IMR-90 (cell line): ENCODE measurements at regions not wholly inside any gene's neighbourhood (a gene's known extent, or its start where the extent isn't known, plus 50 kb on each side); places are given as distances from the start of the nearest gene placed in this dataset.

Experiments
- ATAC-seq: fragments of 200-7000 bp; cut with Tn5 transposase; 2 replicates; pipeline ENCODE4 v1.9.1; 2020; ENCODE audit warnings: low read depth, mild to moderate bottlenecking, moderate library complexity
- BruUV-seq: library from RNA; stranded (reverse); fragments of 400-500 nt; replicated peaks from 2 replicates; lab custom pipeline; 2021; lab: Mats Ljungman, UMichigan
- CTCF ChIA-PET: fragments of 300-600 bp; formaldehyde crosslinking; extraction: SDS; loops from one replicate; lab custom pipeline; 2021; ENCODE audit warnings: antibody characterized with exemption; lab: Yijun Ruan, JAX
- POLR2A ChIA-PET: fragments of 300-600 bp; sonication (Branson Sonifier 250); formaldehyde crosslinking; loops from one replicate; lab custom pipeline; 2022; ENCODE audit warnings: antibody characterized with exemption; ENCODE audit not compliant: unreplicated experiment; lab: Charles Lee
- DNase-seq: peaks from one replicate; pipeline ENCODE4 v3.0.0; 2013
- H2AFZ ChIP-seq: replicated peaks from 2 replicates; pipeline ENCODE3; 2013; ENCODE audit warnings: low read length, mild to moderate bottlenecking; ENCODE audit not compliant: poor library complexity
- H2AK5ac ChIP-seq: 2 replicates; pipeline ENCODE4 v1.6.1; 2013; ENCODE audit warnings: low read depth, low read length, inconsistent platforms
- H2AK9ac ChIP-seq: replicated peaks from 2 replicates; pipeline ENCODE3; 2013; ENCODE audit warnings: mild to moderate bottlenecking, low read depth, low read length, moderate library complexity; ENCODE audit not compliant: poor library complexity
- H2BK120ac ChIP-seq: 2 replicates; pipeline ENCODE4 v1.6.1; 2013; ENCODE audit warnings: low read depth, low read length, inconsistent platforms
- H2BK15ac ChIP-seq: 3 replicates; pipeline ENCODE4 v1.6.1; 2013; ENCODE audit warnings: low read depth, low read length, inconsistent platforms
- H2BK20ac ChIP-seq: 2 replicates; pipeline ENCODE4 v1.6.1; 2013; ENCODE audit warnings: low read depth, mild to moderate bottlenecking, inconsistent platforms, low read length, moderate library complexity
- H2BK5ac ChIP-seq: 2 replicates; pipeline ENCODE4 v1.6.1; 2013; ENCODE audit warnings: mild to moderate bottlenecking, low read depth, low read length, inconsistent platforms; ENCODE audit not compliant: poor library complexity, severe bottlenecking
- H3K14ac ChIP-seq: replicated peaks from 2 replicates; pipeline ENCODE4 v1.6.1; 2013; ENCODE audit warnings: low read depth, low read length, inconsistent platforms
- H3K18ac ChIP-seq: 2 replicates; pipeline ENCODE4 v1.6.1; 2013; ENCODE audit warnings: low read depth, low read length, control low read depth
- H3K23ac ChIP-seq: 2 replicates; pipeline ENCODE4 v1.6.1; 2013; ENCODE audit warnings: low read depth, low read length, inconsistent platforms
- H3K27ac ChIP-seq: 2 replicates; pipeline ENCODE4 v1.5.1; 2013; ENCODE audit warnings: mild to moderate bottlenecking, control low read depth, low read length; ENCODE audit not compliant: insufficient read depth
- H3K27me3 ChIP-seq: 2 replicates; pipeline ENCODE4 v1.6.1; 2013; ENCODE audit warnings: low read length; ENCODE audit not compliant: control insufficient read depth, insufficient read depth
- H3K36me3 ChIP-seq: 2 replicates; pipeline ENCODE4 v1.6.1; 2013; ENCODE audit warnings: low read length, mixed read lengths; ENCODE audit not compliant: control insufficient read depth, insufficient read depth
- H3K4ac ChIP-seq: 2 replicates; pipeline ENCODE4 v1.6.1; 2013; ENCODE audit warnings: low read depth, low read length, inconsistent platforms
- H3K4me1 ChIP-seq: 2 replicates; pipeline ENCODE4 v1.6.1; 2013; ENCODE audit warnings: low read length, mixed read lengths; ENCODE audit not compliant: control insufficient read depth, insufficient read depth
- H3K4me2 ChIP-seq: 2 replicates; pipeline ENCODE4 v1.6.1; 2013; ENCODE audit warnings: low read depth, mild to moderate bottlenecking, control low read depth, low read length, moderate library complexity
- H3K4me3 ChIP-seq: 2 replicates; pipeline ENCODE4 v1.5.1; 2013; ENCODE audit warnings: low read depth, mild to moderate bottlenecking, control low read depth, low read length, moderate library complexity; ENCODE audit not compliant: insufficient read depth
- H3K56ac ChIP-seq: 2 replicates; pipeline ENCODE4 v1.6.1; 2013; ENCODE audit warnings: low read length, inconsistent platforms; ENCODE audit not compliant: insufficient read depth; ENCODE audit errors: extremely low read depth
- H3K79me1 ChIP-seq, 2 experiments: 2 replicates each; pipeline ENCODE4 v1.6.1; 2013; ENCODE audit warnings: low read length in 2 of 2, inconsistent platforms in 1 of 2, low read depth in 1 of 2
- H3K9ac ChIP-seq: 2 replicates; pipeline ENCODE4 v1.6.1; 2013; ENCODE audit warnings: low read depth, low read length, control low read depth
- H3K9me1 ChIP-seq: 2 replicates; pipeline ENCODE4 v1.6.1; 2013; ENCODE audit warnings: low read length, inconsistent platforms; ENCODE audit not compliant: insufficient read depth
- H3K9me3 ChIP-seq: 2 replicates; pipeline ENCODE4 v1.6.1; 2013; ENCODE audit warnings: low read length; ENCODE audit not compliant: control insufficient read depth, insufficient read depth
- H4K20me1 ChIP-seq: 2 replicates; pipeline ENCODE4 v1.6.1; 2013; ENCODE audit warnings: low read length, inconsistent platforms; ENCODE audit not compliant: insufficient read depth
- H4K5ac ChIP-seq: 2 replicates; pipeline ENCODE4 v1.6.1; 2013; ENCODE audit warnings: mild to moderate bottlenecking, low read depth, low read length, control low read depth
- H4K8ac ChIP-seq, 2 experiments: 2 replicates each; pipeline ENCODE4 v1.6.1; 2013; ENCODE audit warnings: low read depth in 2 of 2, low read length in 2 of 2, control low read depth in 1 of 2, inconsistent platforms in 1 of 2
- H4K91ac ChIP-seq: 2 replicates; pipeline ENCODE4 v1.6.1; 2013; ENCODE audit warnings: low read depth, low read length, inconsistent platforms; ENCODE audit not compliant: insufficient read depth
- BHLHE40 ChIP-seq: fragments of 150-350 bp; IDR thresholded peaks from 2 replicates; pipeline ENCODE4 v1.6.1; 2016; ENCODE audit warnings: mild to moderate bottlenecking, low read depth, low read length
- CEBPB ChIP-seq: IDR thresholded peaks from 2 replicates; pipeline ENCODE4 v1.6.1; 2012; ENCODE audit warnings: low read depth, low read length, improper control_type of control experiment
- CHD1 ChIP-seq: IDR thresholded peaks from 2 replicates; pipeline ENCODE4 v1.6.1; 2012; ENCODE audit warnings: low read depth, low read length, improper control_type of control experiment
- FOS ChIP-seq: fragments of 150-350 bp; IDR thresholded peaks from 2 replicates; pipeline ENCODE4 v1.6.1; 2016; ENCODE audit warnings: low read depth, low read length
- MAFK ChIP-seq: IDR thresholded peaks from 2 replicates; pipeline ENCODE4 v1.6.1; 2012; ENCODE audit warnings: low read depth, low read length, improper control_type of control experiment
- MAZ ChIP-seq: IDR thresholded peaks from 2 replicates; pipeline ENCODE4 v1.6.1; 2012; ENCODE audit warnings: low read depth, mild to moderate bottlenecking, low read length, improper control_type of control experiment, moderate library complexity, borderline replicate concordance
- MXI1 ChIP-seq: IDR thresholded peaks from 2 replicates; pipeline ENCODE4 v1.6.1; 2012; ENCODE audit warnings: low read depth, mild to moderate bottlenecking, low read length, moderate library complexity, borderline replicate concordance
- NFE2L2 ChIP-seq: fragments of 150-350 bp; IDR thresholded peaks from 2 replicates; pipeline ENCODE4 v1.6.1; 2016; ENCODE audit warnings: low read depth, mild to moderate bottlenecking, low read length
- RAD21 ChIP-seq: IDR thresholded peaks from 2 replicates; pipeline ENCODE4 v1.6.1; 2012; ENCODE audit warnings: low read length, improper control_type of control experiment
- RCOR1 ChIP-seq: IDR thresholded peaks from 2 replicates; pipeline ENCODE4 v1.6.1; 2012; ENCODE audit warnings: mild to moderate bottlenecking, low read length, improper control_type of control experiment; ENCODE audit not compliant: insufficient replicate concordance
- RFX5 ChIP-seq: IDR thresholded peaks from 2 replicates; pipeline ENCODE4 v1.8.0; 2012; ENCODE audit warnings: low read depth, mild to moderate bottlenecking, low read length, moderate library complexity
- SMC3 ChIP-seq: fragments of 150-350 bp; IDR thresholded peaks from 2 replicates; pipeline ENCODE4 v1.6.1; 2016; ENCODE audit warnings: low read depth, mild to moderate bottlenecking, antibody characterized with exemption, low read length, moderate library complexity
- WGBS, 2 experiments: methylation state at CpG; one replicate each; pipeline versions ENCODE4 v1.1.5 to v1.1.7; 2013; ENCODE audit warnings: missing lambda C conversion rate in 2 of 2; ENCODE audit not compliant: insufficient read length in 1 of 2; ENCODE audit errors: extremely low coverage in 2 of 2; 5-methylcytosine and 5-hydroxymethylcytosine counted together
- dilution Hi-C: fragments of 300-500 bp; cut with HindIII; formaldehyde crosslinking; loops from one replicate; pipeline ENCODE4 v1.14.3; 2018; ENCODE audit warnings: low sequenced_read_pairs; ENCODE audit not compliant: unreplicated experiment
- in situ Hi-C: fragments of 300-500 bp; cut with MboI; formaldehyde crosslinking; loops from 3 replicates; pipeline ENCODE4 v1.14.3; 2019; ENCODE audit warnings: low sequenced_read_pairs, inconsistent platforms, mixed read lengths
- intact Hi-C: fragments of 100-400 bp; cut with micrococcal nuclease; formaldehyde crosslinking; loops from 2 replicates; pipeline ENCODE4 v1.10.0; 2022
- TF ChIP-seq, protein P1 (sequence below): fragments of 150-350 bp; IDR thresholded peaks from 2 replicates; pipeline ENCODE4 v1.6.1; 2017; ENCODE audit warnings: mild to moderate bottlenecking, antibody characterized with exemption, low read length, low read depth
- TF ChIP-seq, protein P2 (sequence below): conservative IDR thresholded peaks from 2 replicates; pipeline ENCODE4 v1.5.1; 2012; ENCODE audit warnings: mild to moderate bottlenecking, low read depth, low read length, improper control_type of control experiment
- TF ChIP-seq, protein P3 (sequence below): fragments of 150-350 bp; IDR thresholded peaks from 2 replicates; pipeline ENCODE4 v1.6.1; 2016; ENCODE audit warnings: low read depth, mild to moderate bottlenecking, low read length, moderate library complexity, borderline replicate concordance

DNA sequence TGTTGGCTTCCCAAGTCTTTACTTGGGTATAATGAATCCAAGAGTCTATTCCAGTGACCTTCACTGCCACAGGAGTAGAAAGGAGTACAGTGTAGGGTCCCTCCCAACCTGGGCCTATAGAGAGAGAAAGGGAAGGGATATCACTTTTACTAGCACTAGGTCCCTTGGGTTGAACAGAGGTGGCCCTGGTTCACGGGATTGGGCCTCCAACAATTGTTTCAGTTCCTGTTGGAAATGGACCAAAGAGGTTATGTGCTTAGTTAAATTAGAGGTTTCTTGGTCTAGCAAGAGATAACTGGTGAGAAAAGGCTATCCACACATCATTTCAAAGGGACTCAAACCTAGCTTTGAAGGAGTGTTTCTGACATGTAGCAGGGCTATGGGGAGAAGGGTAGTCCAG is 57.1 kb upstream of the MED14 start:
- no TSS peak for BruUV-seq
- no peak overlapping the region for H3K4me2 ChIP-seq
- H3K79me1 ChIP-seq = no peaks in the 10 kb centered on the region
- no peaks in the 10 kb centered on the region for H3K9me3 ChIP-seq
- no peak overlapping the region for H2BK15ac ChIP-seq
- no peak overlapping the region for H3K9ac ChIP-seq
- ChIA-PET POLR2A (no interaction called here), CTCF (no interaction called here)
- in situ Hi-C loops (loop anchor here (10.0 kb wide), 1 partner anchor 138 kb away; no protein-coding TSS in a partner anchor), intact Hi-C loops (no loop called here), dilution Hi-C loops (no loop called here)
- no peak overlapping the region for H3K56ac ChIP-seq
- no peak overlapping the region for H4K5ac ChIP-seq
- no peak overlapping the region for H4K91ac ChIP-seq
- peaks cover 5% of the 10 kb centered on the region for H3K4me1 ChIP-seq
- no peaks in the 10 kb centered on the region for H3K36me3 ChIP-seq
- no peak overlapping the region for H2BK20ac ChIP-seq
- no peak for ATAC-seq
- no peak overlapping the region for H2AK9ac ChIP-seq
- H2AK5ac ChIP-seq = no peak overlapping the region
- H3K27ac ChIP-seq = no peak overlapping the region
- no peak overlapping the region for H3K4ac ChIP-seq
- no peak overlapping the region for H3K23ac ChIP-seq
- TF ChIP-seq, protein P1, sequence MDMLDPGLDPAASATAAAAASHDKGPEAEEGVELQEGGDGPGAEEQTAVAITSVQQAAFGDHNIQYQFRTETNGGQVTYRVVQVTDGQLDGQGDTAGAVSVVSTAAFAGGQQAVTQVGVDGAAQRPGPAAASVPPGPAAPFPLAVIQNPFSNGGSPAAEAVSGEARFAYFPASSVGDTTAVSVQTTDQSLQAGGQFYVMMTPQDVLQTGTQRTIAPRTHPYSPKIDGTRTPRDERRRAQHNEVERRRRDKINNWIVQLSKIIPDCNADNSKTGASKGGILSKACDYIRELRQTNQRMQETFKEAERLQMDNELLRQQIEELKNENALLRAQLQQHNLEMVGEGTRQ = no peak
- TF ChIP-seq CHD1 (no peak), BHLHE40 (no peak), NFE2L2 (no peak), MXI1 (no peak), SMC3 (no peak), MAFK (no peak), RFX5 (no peak), RCOR1 (no peak), CEBPB (no peak), MAZ (no peak), FOS (no peak), RAD21 (no peak)
- TF ChIP-seq, protein P2, sequence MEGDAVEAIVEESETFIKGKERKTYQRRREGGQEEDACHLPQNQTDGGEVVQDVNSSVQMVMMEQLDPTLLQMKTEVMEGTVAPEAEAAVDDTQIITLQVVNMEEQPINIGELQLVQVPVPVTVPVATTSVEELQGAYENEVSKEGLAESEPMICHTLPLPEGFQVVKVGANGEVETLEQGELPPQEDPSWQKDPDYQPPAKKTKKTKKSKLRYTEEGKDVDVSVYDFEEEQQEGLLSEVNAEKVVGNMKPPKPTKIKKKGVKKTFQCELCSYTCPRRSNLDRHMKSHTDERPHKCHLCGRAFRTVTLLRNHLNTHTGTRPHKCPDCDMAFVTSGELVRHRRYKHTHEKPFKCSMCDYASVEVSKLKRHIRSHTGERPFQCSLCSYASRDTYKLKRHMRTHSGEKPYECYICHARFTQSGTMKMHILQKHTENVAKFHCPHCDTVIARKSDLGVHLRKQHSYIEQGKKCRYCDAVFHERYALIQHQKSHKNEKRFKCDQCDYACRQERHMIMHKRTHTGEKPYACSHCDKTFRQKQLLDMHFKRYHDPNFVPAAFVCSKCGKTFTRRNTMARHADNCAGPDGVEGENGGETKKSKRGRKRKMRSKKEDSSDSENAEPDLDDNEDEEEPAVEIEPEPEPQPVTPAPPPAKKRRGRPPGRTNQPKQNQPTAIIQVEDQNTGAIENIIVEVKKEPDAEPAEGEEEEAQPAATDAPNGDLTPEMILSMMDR = no peak
- TF ChIP-seq, protein P3, sequence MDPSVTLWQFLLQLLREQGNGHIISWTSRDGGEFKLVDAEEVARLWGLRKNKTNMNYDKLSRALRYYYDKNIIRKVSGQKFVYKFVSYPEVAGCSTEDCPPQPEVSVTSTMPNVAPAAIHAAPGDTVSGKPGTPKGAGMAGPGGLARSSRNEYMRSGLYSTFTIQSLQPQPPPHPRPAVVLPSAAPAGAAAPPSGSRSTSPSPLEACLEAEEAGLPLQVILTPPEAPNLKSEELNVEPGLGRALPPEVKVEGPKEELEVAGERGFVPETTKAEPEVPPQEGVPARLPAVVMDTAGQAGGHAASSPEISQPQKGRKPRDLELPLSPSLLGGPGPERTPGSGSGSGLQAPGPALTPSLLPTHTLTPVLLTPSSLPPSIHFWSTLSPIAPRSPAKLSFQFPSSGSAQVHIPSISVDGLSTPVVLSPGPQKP = no peak
- H2AFZ ChIP-seq = no peak overlapping the region
- H3K4me3 ChIP-seq = no peak overlapping the region
- no peak overlapping the region for H3K14ac ChIP-seq
- no CpG with 5 or more reads among the region's 1 CpG for WGBS, 2 experiments
- no peak overlapping the region for H3K18ac ChIP-seq
- no peaks in the 10 kb centered on the region for H3K9me1 ChIP-seq
- DNase-seq = no peak
- no peak overlapping the region for H2BK5ac ChIP-seq
- no peak overlapping the region for H2BK120ac ChIP-seq
- no peaks in the 10 kb centered on the region; the same call in 1 of the 2 replicates for H3K27me3 ChIP-seq
- no peaks in the 10 kb centered on the region for H4K20me1 ChIP-seq
- no peak overlapping the region for H4K8ac ChIP-seq
